NCI-H1105 treated with DMSO at 0.1 percent for 48 hours (cell line): ENCODE measurements at regions not wholly inside any gene's neighbourhood (a gene's known extent, or its start where the extent isn't known, plus 50 kb on each side); places are given as distances from the start of the nearest gene placed in this dataset.
A peak's percentile ranks its signal among the peaks of the same experiment; 100 is the strongest.
"Not testable (repeated sequence)": the region's sequence is repeated elsewhere in the genome, so short reads cannot be mapped to it uniquely, and the experiment has no call there.

Source experiments
- DNase-seq: peaks from one replicate; lab custom pipeline; 2025; lab: John Stamatoyannopoulos, UW

DNA sequence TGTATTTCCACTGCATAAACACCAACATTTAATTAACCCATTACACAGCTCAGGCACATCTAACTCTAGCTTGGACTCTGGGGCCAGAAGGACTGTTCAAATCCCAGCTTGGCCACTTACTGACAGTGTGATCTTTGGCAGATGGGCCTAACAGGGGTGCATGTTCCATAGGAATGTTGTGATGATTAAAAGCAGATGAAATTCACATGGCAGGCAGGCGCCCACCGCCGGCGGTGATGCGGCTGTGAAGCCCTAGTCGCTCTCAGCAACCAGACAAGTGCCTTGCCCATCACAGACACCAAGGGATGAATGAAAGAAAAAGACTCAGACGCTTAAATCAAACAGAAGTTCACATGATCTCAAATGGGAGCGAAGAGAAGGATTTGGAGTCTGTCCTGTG, 84.6 kb upstream of the WSB1 start:
- no peak for DNase-seq

DNA sequence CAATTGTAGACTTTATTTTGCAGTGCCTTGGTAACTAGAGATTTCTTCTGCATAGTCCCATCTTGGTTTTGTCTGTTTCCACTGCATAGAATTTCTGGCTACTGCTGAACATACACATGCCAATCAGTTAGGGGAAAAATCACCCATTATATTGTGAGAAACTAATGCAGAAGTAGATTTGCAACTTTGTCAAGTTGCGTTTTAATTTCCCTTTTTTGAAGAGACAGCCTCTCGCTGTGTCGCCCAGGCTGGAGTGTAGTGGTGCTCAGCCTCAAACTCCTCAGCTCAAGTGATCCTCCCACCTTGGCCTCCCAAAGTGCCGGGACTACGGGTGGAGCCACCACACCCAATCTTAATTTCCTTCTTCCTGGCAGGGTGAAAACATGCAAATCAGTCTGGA, 83.1 kb upstream of the WSB1 start:
- not testable (repeated sequence) for DNase-seq

DNA sequence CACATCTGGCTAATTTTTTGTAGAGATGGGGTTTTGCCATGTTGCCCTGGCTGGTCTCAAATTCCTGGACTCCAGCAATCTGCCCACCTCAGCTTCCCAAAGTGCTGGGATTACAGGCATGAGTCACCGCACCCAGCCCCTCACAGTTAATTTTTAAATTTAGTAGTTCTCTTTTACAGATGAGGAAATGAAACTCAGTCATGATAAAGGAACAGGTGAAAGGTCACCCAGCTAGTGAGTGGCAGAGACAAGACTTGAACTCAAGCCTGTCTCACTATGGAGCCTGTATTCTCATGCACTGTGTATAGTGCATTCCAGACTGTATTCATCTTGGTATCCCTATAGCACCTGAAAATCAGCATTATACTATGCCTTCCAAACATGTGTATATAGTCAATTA, 77.1 kb upstream of the WSB1 start:
- DNase-seq = no peak

DNA sequence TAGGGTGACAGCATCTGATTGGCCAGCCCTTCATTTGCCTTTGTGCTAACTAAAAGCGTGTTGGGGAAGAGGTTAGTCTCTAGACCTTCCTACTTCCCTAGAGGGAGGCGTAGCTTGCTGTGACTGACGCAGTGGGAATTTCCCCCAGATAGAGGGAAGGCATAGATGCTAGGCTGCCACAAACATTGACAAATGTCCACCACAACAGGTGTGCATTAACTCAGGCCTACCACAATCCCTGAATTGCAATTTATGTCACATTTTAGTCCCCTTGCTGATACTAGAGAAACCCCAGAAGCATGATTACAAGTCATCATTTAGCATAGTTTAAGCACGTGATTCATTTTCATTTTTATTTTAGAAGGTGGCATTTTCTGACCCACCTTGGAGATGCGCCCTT, 76.3 kb upstream of the WSB1 start:
- DNase-seq = no peak

DNA sequence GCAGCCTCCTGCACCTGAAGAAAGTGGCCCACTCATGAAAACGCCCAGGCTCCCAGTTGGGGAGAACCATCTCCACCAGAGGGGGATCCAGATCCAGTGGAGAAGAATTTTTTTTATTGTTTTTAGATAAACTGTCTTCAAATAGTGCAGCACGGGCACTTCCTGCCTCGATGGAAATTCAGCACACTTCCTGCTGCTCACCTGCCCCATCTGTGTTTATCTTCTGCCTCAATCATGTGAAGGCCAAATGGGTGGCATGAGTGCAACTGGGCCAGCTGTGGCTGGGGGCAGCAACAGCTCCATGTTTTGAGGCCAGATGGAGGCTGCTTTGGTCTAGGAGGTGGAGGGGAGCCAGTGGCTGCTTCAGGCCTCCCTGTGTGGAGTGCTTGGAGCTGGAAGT, 75.9 kb upstream of the WSB1 start:
- no peak for DNase-seq

DNA sequence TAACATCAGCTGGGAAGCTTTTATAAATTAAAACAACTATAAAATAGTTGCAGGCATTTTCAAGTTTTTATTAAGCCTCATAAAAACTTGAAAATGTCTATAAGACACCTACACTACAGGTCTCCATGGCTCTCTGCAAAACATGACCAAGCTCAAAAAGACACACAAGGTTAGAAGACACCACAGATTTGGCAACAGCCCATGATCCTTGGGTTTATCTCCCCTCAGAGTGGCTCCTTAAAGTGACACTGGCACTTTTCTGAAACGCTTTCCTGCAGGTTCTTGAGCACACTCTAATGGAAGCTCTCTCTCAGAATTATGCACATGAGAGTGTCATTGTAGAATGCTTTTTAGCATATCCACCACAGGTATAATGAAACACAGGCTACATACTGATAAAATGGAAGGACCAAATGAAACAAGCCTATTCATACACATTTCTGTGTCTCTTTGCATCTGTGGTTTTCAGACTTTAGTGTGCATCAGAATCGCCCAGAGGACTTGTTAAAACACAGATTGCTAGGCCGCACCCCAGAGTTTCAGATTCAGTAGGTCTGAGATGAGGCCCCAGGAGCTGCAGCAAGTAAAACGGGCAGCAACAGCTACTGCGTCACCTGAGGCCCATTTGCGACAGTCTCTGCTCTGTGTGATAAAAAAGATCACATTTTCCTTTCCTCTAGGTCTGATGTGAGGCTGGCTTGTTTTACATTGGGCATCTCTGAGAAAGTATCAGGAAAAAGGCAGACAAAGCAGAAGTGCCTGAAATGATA, 75.0 kb upstream of the WSB1 start:
- DNase-seq = no peak

DNA sequence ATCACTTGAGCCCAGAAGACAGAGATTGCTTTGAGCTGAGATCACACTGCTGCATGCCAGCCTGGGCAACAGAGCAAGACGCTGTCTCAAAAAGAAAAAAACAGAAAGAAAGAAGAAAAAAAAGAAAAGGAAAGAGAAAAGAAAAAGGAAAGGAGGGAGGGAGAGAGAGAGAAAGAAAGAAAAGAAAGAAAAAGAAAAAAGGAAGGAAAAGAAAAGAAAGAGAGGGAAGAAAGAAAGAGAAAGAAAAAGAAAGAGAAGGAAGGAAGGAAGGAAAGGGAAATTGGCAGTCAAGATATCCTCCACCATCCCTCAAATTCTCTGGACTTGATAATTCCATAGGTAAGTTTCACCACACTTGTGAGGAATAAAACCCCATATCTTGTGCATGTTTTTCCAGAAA, 71.4 kb upstream of the WSB1 start:
- DNase-seq = no peak

DNA sequence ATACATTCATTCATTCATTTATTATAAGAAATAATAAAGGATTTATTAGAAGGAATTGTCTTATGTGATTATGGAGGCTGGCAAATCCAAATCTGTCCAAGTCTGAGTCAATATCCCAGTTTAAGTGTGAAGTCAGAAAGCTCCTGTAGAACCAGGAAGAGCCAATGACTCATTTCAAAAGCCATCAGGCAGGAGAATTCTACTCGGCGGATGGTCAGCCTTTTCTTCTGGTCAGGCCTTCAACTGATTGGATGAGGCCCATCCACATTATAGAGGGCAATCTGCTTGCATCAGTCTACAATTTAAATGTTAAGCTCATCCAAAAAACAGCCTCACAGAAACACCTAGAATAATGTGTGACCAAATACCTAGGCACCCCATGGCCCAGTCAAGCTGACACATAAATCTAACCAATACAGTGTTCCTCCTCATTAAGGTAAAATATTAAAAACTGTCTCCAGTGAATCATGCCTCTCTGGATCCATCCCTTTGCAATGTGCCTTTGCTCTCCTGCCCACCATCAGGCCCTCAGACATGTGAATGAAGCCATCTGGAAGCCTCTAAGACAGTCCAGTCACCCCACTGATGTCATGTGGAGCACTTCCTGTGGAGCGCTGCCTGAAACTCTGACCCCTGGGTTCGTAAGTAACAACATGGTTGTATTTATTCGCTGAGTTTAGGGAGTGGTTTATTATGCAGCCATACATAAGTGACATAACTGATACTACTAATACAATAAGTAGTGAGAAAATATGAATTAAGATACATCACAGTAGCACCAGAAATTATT, 69.2 kb upstream of the WSB1 start:
- no peak for DNase-seq

DNA sequence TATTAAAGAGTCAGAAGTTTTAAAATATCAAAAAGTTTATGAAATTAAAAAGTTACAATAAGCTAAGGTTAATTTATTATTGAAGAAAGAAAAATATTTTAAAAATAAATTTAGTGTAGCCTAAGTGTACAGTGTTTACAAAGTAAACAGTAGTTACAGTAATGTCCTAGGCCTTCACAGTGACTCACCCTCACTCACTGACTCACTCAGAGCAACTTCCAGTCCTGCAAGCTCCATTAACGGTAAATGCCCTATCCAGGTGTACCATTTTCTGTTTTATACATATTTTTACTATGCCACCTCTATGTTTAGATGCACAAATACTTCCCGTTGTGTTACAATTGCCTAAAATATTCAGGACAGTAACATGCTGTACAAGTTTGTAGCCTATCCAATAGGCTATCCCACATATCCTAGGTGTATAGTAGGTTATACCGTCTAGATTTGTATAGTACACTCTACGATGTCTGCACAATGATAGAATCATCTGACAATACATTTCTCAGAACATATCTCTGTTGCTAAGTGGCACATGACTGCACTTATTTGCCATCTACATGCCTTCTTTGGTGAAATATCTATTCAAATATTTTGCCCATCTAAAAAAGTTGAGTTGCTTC, 67.2 kb upstream of the WSB1 start:
- DNase-seq = no peak

DNA sequence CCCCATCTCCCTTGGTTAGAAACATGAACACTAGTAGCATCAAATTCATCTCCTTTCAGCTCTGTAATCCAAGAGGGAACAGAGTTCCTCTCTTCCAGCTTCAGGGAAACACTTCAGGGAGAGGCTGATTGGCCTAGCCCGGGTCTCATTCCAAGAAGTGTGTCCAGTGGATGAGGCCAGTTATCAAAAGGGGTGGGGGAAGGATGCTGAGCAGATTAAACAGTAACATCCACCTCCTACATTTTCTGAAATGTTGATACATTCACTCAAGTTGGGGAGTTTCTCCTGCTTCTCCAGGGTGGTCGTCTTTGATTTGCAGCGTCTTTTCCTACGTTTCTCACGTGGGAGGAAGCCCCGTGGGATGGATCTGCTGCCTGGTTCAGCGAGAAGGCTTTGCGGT, 62.9 kb upstream of the WSB1 start:
- no peak for DNase-seq

DNA sequence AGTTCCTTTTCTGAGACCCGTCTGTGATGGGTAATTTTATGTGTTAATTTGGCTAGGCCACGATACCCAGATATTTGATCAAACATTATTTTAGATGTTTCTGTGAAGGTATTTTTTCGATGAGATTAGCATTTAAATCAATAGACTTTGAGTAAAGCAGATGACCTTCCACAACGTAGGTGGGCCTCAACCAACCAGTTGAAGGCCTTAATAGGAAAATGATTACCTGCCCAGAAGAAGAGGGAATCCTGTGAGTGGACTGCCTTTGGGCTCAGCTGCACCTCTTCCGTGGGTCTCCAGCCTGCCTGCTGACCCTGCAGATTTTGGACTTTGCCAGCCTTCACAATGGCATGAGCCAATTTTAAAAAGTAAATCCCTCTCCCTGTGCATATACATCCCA, 61.6 kb upstream of the WSB1 start:
- DNase-seq = no peak

DNA sequence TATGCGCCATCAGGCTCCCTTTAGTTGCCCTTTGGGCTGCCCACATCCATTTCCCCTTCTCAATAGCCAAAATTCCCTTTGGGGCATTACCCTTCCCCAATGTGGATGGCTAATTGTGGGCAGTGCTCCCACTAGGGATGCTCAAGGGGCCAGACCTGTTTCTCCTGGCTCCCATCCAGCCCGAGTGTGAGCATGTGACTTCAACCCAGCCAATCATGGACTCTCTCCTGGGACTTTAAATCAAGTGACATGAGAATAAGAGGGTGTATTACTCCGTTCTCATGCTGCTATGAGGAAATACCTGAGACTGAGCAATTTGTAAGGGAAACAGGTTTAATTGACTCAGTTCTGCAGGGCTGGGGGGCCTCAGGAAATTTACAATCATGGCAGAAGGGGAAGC, 60.9 kb upstream of the WSB1 start:
- DNase-seq = no peak

DNA sequence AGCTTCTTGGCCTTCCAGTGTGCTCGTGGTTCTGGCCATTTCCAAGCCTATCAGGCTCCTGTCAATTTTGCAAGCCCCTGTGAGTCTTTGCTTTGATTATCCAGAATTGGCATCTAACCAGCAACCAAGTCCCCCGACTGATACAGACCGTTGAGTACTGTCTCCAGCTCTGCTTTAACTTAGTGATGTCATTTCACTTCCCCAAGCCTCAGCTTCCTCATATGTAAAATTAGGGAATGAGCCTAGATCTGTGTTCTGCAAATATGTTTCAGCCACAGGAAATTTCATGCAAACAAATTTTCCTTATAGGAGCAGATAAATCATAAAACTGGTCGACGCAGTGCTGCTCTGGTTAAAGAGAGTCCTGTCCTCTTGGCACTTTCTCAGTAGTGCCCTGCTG, 60.1 kb upstream of the WSB1 start:
- DNase-seq = no peak

DNA sequence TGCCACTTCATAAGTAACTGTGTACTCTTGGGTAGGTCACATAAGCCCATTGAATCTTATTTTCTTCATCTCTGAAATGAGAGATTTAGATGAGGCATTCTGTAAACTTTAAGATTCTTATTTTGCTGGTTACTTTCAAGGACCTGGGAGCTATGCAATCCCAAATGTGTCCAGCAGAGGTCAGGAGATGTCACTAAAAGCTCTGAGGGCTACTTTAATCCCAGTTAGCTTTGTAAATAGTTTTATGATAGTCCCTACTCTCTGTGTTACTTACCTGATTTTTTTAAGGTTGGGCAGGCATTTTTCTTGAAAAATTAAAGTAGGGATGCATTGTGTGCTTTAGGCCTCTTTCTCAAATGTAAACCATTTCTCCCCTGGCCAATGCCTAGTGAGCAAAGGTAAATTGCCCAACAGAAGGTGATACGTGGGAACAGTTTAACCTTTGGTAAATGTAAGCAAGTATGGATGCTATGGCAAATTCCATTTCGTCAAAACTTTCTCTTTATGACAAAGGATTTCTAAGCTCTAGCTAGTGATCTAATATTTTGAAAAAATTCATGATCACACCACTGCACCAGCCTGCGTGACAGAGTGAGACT, 57.1 kb upstream of the WSB1 start:
- peak; percentile 37 for DNase-seq

DNA sequence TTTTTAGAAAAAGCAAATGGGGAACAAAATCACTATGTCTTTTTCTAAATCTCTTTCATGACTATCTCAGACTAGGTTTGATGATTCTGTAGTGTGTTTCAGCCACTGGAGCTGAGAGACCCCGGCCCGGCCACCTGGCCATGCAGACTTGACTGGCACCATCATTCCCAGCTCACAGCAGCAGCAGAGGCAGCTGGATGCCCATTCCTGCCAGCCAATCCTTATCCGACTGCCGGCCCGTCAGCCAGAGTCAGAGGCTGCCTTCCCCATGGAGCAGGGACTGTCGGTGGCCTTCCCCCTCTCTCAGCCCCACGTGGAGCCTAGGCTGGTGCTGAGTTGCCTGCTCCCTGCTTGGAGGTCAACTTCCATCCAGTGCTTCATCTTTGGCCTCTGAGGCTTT, 56.0 kb upstream of the WSB1 start:
- no peak for DNase-seq

DNA sequence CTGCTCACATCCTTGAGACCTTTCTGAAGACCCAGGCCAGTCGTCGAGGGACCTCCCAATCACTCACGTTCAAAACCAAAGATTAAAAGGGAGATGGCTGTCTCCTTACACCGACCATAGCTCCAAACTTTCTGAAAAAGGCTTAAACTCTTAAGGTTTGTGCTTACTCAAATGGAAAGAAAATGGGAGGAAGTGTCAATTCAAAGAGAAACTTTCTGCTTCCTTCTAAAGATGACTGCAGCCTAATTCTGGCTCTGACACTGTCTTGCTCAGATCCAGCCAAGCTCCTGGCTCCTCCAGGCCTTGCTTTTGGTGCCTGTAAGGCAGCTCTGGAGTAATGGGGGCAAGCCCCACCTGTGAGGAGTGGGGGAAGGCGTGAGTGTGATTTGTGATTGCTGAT, 54.9 kb upstream of the WSB1 start:
- no peak for DNase-seq

DNA sequence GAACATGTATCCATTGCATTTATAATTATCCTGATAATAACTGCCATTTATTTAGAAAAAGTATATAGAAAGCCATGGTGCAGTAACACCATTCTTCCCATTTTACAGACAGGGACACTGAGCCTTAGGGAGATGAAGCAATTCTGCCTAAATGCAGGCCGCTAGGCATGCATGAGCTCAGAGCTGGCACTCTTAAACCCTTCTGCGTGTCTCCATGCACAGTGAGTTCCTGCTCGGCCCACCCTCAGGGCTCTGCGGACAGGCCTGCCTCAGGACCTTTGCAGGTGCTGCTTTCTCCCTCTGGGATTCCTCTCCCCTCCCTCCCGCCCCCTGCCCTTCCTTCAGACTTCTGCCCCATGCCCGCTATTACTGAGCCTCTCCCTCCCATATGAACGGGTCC, 54.3 kb upstream of the WSB1 start:
- no peak for DNase-seq

DNA sequence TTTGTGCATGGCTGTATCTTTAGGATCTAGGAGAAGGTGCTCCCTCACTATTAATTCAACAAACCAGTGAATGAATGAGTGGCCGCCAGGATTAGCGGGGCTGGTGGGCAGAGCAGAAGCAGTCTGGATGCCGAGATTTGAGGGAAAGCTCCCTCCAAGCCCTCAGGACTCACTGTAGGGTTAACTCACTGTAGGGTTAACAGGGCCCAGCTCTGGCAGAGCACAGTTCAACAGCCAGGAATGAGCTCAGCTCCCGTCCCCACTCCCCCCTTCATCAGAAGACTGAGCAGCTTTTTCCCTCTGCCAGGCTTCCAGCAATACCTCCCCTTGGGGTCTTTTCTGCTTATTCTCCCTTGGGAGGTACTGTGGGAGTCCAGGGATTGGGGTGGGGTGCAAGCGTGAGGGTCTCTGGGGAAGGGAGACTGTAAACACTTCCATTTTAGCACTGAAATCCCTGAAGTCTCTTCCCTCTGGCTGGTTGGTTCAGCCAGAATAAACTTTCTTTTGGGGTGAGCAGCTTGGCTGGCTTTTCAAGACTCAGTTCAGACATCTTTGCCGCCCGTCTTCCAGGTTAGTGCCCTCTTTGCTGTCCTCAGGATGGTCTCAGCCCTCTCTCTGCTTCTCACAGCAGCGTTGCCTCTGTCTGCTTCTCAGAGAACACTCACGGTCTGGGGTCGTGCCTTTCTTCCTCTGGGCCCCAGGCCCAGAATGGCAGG, 53.7 kb upstream of the WSB1 start:
- DNase-seq = no peak

DNA sequence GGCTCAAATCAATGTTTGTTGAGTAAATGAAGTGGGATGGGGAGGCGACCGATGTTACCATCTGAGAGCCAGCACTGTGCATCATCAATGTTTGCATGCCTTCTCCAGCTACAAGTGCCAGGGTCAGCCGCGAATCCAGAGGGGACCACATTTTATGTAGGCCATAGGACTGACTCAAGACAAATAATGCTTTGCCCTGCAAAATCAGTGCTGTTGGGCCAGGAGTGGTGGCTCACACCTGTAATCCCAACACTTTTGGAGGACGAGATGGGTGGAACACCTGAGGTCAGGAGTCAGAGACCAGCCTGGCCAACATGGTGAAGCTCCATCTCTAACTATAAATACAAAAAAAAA, 53.1 kb upstream of the WSB1 start:
- DNase-seq = no peak

DNA sequence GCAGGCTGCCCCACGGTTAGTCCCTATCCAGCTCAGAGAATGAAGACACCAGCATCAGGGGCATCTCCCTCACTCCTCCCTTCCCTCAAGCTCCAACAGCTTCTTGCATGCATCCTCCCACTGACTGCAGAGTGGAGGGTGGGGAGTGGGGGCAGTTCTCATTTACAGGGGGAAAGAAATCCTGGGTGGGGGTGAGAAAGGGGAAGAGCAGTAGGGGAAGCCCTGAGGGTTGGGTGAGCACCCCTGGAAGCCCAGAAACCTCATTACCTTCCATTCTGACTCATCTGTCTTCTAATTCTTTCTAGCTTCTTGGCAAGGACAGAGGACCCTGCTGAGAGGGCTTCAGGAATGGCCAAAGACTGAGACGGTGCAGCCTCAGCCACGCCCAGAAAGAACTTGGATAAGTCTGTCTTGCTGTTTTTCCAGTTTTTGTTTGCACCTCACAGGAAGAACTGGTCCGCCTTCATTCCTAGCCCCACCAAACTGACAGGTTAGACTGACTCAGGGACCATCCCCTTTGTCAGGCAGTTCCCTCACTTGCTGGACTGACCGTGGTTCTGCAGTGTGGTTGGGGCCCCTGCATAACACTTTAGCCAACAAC, 52.5 kb upstream of the WSB1 start:
- no peak for DNase-seq

DNA sequence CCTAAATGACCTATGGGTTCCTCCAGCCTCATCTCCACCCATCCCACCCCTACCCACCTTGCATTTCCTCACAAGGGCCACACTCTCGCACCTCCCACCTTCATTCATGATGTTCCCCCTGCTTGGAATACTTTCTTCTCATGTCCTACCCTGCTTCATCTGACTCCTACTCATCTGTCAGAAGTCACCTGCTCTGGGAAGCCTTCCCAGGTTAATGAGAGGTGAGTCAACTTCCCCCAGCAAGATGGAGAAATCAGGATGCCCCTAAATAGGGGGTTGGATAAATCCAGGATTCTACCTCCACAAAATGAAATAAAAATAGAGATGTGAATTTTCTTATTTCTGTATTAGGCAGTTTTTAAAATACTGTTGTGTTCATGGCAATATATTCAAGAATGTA, 51.0 kb upstream of the WSB1 start:
- DNase-seq = no peak

DNA sequence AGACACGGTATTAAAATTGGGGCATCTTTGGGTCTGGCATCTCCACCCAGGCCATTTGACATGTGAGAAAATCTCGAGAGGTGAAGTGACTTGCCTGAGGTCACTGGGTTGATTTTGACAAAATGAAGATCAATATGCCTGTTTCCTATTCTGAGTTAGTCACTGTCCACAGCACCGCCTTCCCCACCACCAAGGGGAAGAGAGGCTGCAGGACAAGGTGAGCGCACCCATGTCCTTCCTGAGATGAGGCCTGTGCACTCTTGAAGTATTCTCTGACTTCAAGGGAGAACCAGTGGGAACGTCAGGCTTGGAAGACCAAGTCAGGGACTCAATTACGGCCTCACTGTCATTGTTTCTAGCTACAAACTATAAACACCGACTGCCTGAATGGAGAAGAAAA, 49.9 kb upstream of the WSB1 start:
- no peak for DNase-seq
